ENCODE measurements at regions not wholly inside any gene's neighbourhood (a gene's known extent, or its start where the extent isn't known, plus 50 kb on each side); places are given as distances from the start of the nearest gene placed in this dataset.

GRCh38 chr1:169024800-169025271 is 81.7 kb upstream of the ATP1B1 start:
- Histone ChIP-seq H3K27ac (no peak overlapping the region), H3K4me1 (peaks cover 20% of the 10 kb centered on the region), H3K27me3 (no peaks in the 10 kb centered on the region), H3K4me3 (no peak overlapping the region), H3K9me3 (no peaks in the 10 kb centered on the region), H3K36me3 (ENCODE audit: low read depth, missing control alignments) (no peaks in the 10 kb centered on the region)
- intact Hi-C loops (cut with DNase I; ENCODE audit: low total_unique reads) = no loop called here
- no peak for DNase-seq
- WGBS, 2 donors = 83 to 94% methylated on average over 1 of the region's 1 CpG
- TF ChIP-seq POLR2A (IDR thresholded peaks at IDR 0.05) (no peak), CTCF (IDR thresholded peaks at IDR 0.05) (no peak)

GRCh38 chr1:169025412-169025811 is 81.1 kb upstream of the ATP1B1 start:
- no peaks in the 10 kb centered on the region for H3K36me3 ChIP-seq (ENCODE audit: low read depth, missing control alignments)
- WGBS, 2 donors = 90 to 100% methylated on average over 1 of the region's 1 CpG
- no peaks in the 10 kb centered on the region for H3K9me3 ChIP-seq
- no peak for DNase-seq
- H3K27me3 ChIP-seq = no peaks in the 10 kb centered on the region
- TF ChIP-seq CTCF (IDR thresholded peaks at IDR 0.05) (no peak), POLR2A (IDR thresholded peaks at IDR 0.05) (no peak)
- H3K4me1 ChIP-seq = peaks cover 20% of the 10 kb centered on the region
- no peak overlapping the region for H3K27ac ChIP-seq
- intact Hi-C loops (cut with DNase I; ENCODE audit: low total_unique reads) = no loop called here
- no peak overlapping the region for H3K4me3 ChIP-seq

- peaks cover 20% of the 10 kb centered on the region for H3K4me1 ChIP-seq
- DNase-seq = peak; percentile 57
- no peaks in the 10 kb centered on the region for H3K36me3 ChIP-seq (ENCODE audit: low read depth, missing control alignments)
- no peaks in the 10 kb centered on the region for H3K27me3 ChIP-seq
- 36 to 41% methylated on average over 8 of the region's 8 CpGs for WGBS, 2 donors
- H3K27ac ChIP-seq = peak overlapping the region; percentile 58 to 65
- H3K4me3 ChIP-seq = no peak overlapping the region
- H3K9me3 ChIP-seq = no peaks in the 10 kb centered on the region
- TF ChIP-seq CTCF (IDR thresholded peaks at IDR 0.05) = no peak
- no peak for TF ChIP-seq POLR2A (IDR thresholded peaks at IDR 0.05)
- intact Hi-C loops (cut with DNase I; ENCODE audit: low total_unique reads) = no loop called here
These were observed 78.7 kb upstream of the ATP1B1 start for GRCh38 chr1:169027607-169028320.

GRCh38 chr1:169031566-169032224 is 74.8 kb upstream of the ATP1B1 start:
- no peak overlapping the region for H3K27ac ChIP-seq

More at GRCh38 chr1:169031566-169032224, 74.8 kb upstream of the ATP1B1 start:
- Histone ChIP-seq H3K27me3 (no peaks in the 10 kb centered on the region), H3K36me3 (ENCODE audit: low read depth, missing control alignments) (no peaks in the 10 kb centered on the region), H3K9me3 (no peaks in the 10 kb centered on the region), H3K4me3 (no peak overlapping the region), H3K4me1 (peaks cover 20% of the 10 kb centered on the region)
- no peak for TF ChIP-seq CTCF (IDR thresholded peaks at IDR 0.05)
- no peak for TF ChIP-seq POLR2A (IDR thresholded peaks at IDR 0.05)
- 48 to 63% methylated on average over 5 of the region's 5 CpGs for WGBS, 2 donors
- DNase-seq = no peak
- intact Hi-C loops (cut with DNase I; ENCODE audit: low total_unique reads) = no loop called here

All from testis (tissue), 2 donors.